NAMALWA (cell line): ENCODE measurements at regions not wholly inside any gene's neighbourhood (a gene's known extent, or its start where the extent isn't known, plus 50 kb on each side); places are given as distances from the start of the nearest gene placed in this dataset.

ENCODE experiments used
- DNase-seq: peaks from one replicate; pipeline ENCODE4 v3.0.0-alpha.2; 2015; ENCODE audit warnings: low spot score

- DNase-seq, result no peak
Measured at GRCh38 chr20:51266353-51266752, 243.4 kb upstream of the KCNG1 start.

DNA sequence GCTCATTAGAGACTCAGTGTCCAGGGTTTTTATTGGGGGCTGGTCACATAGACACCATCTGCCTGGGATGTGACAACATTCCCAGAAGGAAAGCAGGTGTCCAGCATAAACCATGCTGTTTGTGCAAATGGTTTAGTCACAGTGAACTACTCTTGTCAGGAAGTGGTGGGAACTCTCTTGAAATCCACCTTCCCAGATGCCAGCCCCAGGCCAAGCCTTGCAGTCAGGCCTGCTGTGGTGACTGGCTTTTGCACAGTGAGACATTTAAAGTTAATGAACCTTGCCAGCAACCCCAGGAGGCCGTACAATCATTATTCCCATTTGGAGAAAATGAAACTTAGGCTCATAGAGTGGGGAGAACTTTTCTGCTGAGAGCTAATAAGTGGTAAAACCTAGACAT is 242.5 kb upstream of the KCNG1 start:
- no peak for DNase-seq

DNA sequence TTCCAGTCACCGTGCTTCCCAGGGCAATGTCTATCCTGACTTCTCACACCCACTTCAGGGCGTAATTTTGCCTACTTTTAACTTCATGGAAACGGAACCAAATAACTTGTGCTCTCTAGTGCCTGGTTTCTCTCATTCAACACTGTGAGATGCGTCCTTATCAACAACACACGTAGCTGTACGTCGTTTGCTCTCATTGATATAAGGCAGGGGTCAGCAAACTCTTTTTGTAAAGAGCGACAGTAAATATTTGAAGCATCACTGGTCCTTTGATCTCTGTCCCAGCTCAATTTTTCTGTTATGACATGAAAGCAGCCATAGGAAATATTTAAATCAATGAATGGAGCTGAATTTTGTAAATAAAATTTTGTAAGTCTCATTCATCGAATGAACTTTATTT is 239.3 kb upstream of the KCNG1 start:
- no peak for DNase-seq

DNA sequence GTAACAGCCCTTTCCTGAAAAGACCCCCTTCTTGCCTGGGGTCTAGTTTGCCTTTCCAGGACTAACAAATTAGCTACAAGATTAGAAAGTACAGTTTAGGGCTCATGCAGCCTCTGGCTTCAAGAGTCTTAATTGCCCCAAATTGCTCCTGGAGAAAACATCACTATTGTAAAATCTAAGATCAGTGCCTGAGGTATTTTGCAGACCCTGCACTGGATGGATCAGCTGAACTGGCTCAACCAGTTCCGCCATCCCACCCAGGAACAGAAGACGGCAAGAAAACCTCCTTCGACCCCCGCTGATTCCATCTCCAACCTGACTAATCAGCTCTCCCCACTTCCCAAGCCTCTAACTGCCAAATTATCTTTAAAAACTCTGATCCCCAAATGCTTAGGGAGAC is 236.5 kb upstream of the KCNG1 start:
- DNase-seq, result no peak

DNA sequence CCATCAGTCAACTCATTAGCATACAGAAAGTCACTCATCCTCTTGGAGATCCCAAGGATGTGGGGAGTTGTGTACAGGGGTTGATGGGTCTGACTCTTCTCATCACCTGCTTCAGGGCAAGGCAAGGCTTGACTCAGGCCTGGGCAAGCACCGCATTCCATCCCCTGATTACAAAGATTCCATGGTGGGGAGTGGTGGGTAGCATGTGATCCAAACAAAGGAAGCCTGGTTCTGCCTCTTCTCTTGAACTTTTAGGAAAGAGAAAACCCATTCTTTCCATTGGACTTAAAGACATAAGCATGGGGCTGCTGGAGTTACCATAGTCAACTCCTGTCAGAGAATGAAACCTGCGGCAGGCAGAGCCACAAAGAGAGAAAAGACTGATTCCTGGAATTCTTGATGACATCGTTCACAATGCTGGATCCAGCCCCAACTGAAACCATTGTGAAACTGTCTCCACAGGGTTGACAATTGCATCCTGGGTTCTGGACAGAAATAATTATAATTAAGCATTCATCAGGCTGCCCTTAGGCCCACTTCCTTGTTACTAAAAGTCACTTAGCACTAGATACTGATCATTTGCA is 235.8 kb upstream of the KCNG1 start:
- DNase-seq, result no peak

DNA sequence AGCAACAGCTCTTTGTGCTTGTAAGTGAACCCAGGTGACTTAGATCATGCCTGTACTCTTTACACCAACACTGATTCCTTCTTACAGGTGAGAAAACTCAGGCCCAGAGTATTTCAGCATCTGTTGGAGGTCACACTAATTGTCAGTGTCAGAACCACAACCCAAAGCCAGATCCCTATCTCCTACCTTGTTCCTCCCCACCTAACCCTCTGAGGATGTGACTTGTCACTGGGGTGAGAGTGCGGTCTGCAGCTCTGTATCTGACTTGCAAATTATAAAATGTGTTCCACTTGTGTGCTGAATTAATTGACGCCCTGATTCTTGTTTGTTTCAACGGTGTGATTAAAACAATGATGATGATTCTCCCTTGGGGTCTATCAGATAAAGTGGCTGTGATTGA is 232.5 kb upstream of the KCNG1 start:
- DNase-seq, result no peak

DNA sequence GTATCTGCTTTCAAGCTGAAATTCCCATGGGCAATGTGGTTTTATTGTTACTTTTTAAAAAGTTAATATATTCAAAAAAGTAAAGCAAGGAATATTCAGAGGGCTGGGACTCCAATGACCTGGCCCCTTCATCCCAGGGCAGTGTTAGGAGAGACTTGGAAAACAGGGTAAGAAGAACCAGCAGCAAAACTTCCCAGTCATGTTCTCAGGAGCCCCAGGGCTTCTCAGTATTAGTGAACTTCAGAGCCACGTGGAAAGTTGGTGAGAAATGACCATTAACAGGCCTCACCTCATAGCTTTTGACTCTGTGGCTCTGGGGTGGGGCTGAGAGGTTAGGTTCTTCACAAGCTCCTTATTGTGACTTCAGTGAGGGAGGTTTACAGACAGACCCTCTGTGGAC is 230.4 kb upstream of the KCNG1 start:
- DNase-seq, result no peak

DNA sequence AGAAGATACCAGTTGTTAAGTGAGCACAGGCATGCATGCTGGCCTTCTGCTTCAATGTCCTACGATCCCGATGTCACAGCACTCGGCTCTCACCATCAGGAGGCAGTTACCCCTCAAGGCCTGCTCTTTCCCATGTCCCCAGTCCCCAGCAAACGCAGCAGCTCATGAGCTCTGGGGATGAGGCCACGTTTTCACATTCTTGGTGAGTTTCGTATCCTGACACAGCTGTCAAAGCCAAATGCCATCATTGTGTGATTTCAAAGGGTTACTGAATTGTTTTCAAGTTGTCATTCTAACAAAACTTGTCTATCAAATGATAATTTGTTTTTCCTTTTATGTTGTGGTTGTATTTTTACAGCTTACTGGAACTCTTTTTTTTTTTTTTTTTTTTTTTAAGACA is 226.9 kb upstream of the KCNG1 start:
- DNase-seq, result no peak

- no peak for DNase-seq
Measured at GRCh38 chr20:51249215-51249614, 226.3 kb upstream of the KCNG1 start.

DNA sequence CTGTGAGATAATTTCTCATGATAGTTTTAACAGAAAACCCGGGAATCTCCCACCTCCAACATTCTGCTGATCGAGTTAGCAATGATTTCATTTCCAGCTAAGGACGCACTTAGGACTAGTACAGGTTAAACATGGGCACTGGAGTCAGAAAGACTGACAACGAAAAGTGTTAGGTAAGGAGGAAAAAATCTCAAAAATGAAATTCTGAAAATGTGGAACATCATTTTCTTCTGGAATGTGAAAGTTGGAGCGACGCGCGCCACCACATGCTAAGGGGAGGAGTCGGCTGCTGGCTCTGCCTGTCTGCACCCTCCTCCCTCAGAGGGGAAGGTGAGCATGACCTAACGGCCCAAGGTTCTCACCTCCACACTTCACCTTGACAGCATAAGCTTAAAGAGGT is 221.6 kb upstream of the KCNG1 start:
- no peak for DNase-seq

- no peak for DNase-seq
Measured at GRCh38 chr20:51238675-51239305, 215.9 kb upstream of the KCNG1 start.

- no peak for DNase-seq
Measured at GRCh38 chr20:51237791-51238190, 214.9 kb upstream of the KCNG1 start.

- no peak for DNase-seq
Measured at GRCh38 chr20:51237278-51237677, 214.4 kb upstream of the KCNG1 start.

DNA sequence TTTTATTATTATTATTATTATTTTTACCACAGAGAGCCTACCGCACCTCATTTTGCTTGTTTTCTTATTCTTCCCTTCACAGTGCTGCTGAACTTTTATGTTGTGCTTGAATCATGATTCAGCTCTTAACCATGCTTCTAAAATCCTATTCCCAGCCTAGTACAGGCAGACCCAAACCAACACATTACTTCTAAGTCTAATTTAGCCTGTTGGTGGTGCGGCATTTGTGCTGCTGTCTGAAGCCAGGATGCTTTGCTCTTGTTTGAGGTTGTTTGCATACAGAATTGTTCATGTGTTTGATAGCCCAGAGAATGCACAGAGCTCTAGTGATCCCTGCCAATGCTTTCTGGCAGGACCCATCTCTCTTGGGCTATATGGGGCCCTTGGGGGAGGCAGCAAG is 213.5 kb upstream of the KCNG1 start:
- DNase-seq, result no peak

GRCh38 chr20:51233345-51233744 is 210.4 kb upstream of the KCNG1 start:
- DNase-seq, result no peak

DNA sequence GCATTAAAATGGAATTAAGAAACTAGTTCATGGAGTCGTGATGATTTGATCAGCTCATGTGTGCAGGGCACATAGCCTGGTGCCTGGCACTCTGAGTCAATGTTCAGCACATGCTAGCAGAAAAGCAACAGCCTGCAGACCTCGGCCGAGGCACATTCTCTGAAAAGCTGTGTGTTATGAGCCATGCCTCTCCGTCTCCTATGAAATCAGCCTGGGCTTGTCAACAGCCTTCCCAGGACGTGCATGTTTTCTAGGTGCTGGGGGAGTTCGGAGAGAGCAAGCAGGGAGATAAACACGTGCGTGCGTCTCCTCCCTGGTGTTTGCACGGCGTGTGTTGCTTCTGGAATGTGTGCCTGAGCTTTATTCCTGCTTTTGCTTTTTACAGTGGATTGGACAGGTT is 207.8 kb upstream of the KCNG1 start:
- no peak for DNase-seq

DNA sequence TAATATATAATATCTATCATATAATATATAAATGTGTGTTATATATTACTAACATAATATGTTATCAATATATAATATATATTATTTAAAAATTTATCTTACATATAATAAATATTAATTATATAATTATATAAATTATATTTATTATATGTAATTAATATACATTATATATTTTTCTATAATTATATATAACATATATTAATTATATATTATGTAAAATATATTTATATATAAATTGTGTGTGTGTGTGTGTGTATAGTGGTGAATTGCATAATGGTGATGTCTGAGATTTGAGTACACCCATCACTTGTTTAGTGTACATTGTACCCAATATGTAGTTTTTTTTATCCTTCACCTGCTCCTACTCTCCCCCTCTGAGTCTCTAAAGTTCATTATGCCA is 205.9 kb upstream of the KCNG1 start:
- no peak for DNase-seq

GRCh38 chr20:51227744-51228143 is 204.8 kb upstream of the KCNG1 start:
- DNase-seq, result no peak

- DNase-seq, result no peak
Measured at GRCh38 chr20:51223183-51223720, 200.3 kb upstream of the KCNG1 start.

GRCh38 chr20:51221791-51222408 is 199.0 kb upstream of the KCNG1 start:
- no peak for DNase-seq

GRCh38 chr20:51221103-51221502 is 198.2 kb upstream of the KCNG1 start:
- DNase-seq, result no peak

DNA sequence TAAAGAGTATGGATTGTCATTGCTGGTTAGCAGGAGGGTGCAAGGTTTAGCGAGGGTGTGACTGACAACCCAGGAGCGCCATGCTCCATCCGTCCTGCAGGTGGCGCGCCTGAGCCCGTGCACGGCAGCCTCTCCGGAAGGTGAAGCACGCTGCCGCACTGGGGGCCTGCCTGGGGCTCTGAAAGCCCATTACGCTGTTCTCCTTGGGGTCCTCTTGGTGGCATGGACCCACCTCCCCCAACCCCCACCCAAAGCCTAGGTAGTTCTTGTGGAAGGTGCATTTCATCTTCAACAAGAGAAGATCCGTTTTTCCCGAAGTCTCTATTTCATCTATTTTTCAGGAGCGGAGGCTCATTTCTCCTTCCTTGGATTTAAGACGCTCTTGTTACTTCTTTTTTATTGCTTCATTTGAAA is 197.4 kb upstream of the KCNG1 start:
- peak; percentile 38 for DNase-seq

- no peak for DNase-seq
Measured at GRCh38 chr20:51219544-51219943, 196.6 kb upstream of the KCNG1 start.

GRCh38 chr20:51218603-51219002 is 195.7 kb upstream of the KCNG1 start:
- no peak for DNase-seq
